ENCODE measurements at regions not wholly inside any gene's neighbourhood (a gene's known extent, or its start where the extent isn't known, plus 50 kb on each side); places are given as distances from the start of the nearest gene placed in this dataset.
"Not testable (repeated sequence)": the region's sequence is repeated elsewhere in the genome, so short reads cannot be mapped to it uniquely, and the experiment has no call there.

GRCh38 chr3:94611596-94611995, 548.7 kb downstream of the NSUN3 start:
- H3K27ac Mint-ChIP-seq, result no peak overlapping the region
- intact Hi-C loops (cut with micrococcal nuclease), result no loop called here
- H3K9me3 Mint-ChIP-seq, result no peaks in the 10 kb centered on the region
- H3K4me3 Mint-ChIP-seq, result no peak overlapping the region
- H3K27me3 Mint-ChIP-seq, result no peaks in the 10 kb centered on the region
- no peak for DNase-seq
- no peaks in the 10 kb centered on the region for H3K36me3 Mint-ChIP-seq (ENCODE audit: low read depth)
- no peaks in the 10 kb centered on the region for H3K4me1 Mint-ChIP-seq

- Mint-ChIP-seq H3K27ac (no peak overlapping the region), H3K27me3 (no peaks in the 10 kb centered on the region), H3K9me3 (no peaks in the 10 kb centered on the region), H3K4me1 (no peaks in the 10 kb centered on the region), H3K4me3 (no peak overlapping the region), H3K36me3 (ENCODE audit: low read depth) (no peaks in the 10 kb centered on the region)
- no peak for DNase-seq
- intact Hi-C loops (cut with micrococcal nuclease), result no loop called here
Measured at GRCh38 chr3:94612631-94613030, 549.8 kb downstream of the NSUN3 start.

GRCh38 chr3:94614192-94614591, 551.3 kb downstream of the NSUN3 start:
- Mint-ChIP-seq H3K36me3 (ENCODE audit: low read depth) (no peaks in the 10 kb centered on the region), H3K4me1 (no peaks in the 10 kb centered on the region), H3K27me3 (no peaks in the 10 kb centered on the region), H3K4me3 (no peak overlapping the region), H3K27ac (no peak overlapping the region), H3K9me3 (no peaks in the 10 kb centered on the region)
- intact Hi-C loops (cut with micrococcal nuclease), result no loop called here
- DNase-seq, result no peak

GRCh38 chr3:94615275-94616065, 552.6 kb downstream of the NSUN3 start:
- H3K36me3 Mint-ChIP-seq (ENCODE audit: low read depth), result no peaks in the 10 kb centered on the region
- no peak overlapping the region for H3K4me3 Mint-ChIP-seq
- no peaks in the 10 kb centered on the region for H3K9me3 Mint-ChIP-seq
- H3K27me3 Mint-ChIP-seq, result no peaks in the 10 kb centered on the region
- no peaks in the 10 kb centered on the region for H3K4me1 Mint-ChIP-seq
- intact Hi-C loops (cut with micrococcal nuclease), result no loop called here
- DNase-seq, result no peak
- no peak overlapping the region for H3K27ac Mint-ChIP-seq

GRCh38 chr3:94616833-94617232, 554.0 kb downstream of the NSUN3 start:
- intact Hi-C loops (cut with micrococcal nuclease), result no loop called here
- H3K27ac Mint-ChIP-seq, result no peak overlapping the region
- H3K9me3 Mint-ChIP-seq, result no peaks in the 10 kb centered on the region
- H3K4me1 Mint-ChIP-seq, result no peaks in the 10 kb centered on the region
- no peak for DNase-seq
- no peaks in the 10 kb centered on the region for H3K27me3 Mint-ChIP-seq
- H3K36me3 Mint-ChIP-seq (ENCODE audit: low read depth), result no peaks in the 10 kb centered on the region
- no peak overlapping the region for H3K4me3 Mint-ChIP-seq

GRCh38 chr3:94617312-94617711, 554.5 kb downstream of the NSUN3 start:
- DNase-seq, result no peak
- Mint-ChIP-seq H3K27ac (no peak overlapping the region), H3K4me3 (no peak overlapping the region), H3K27me3 (no peaks in the 10 kb centered on the region), H3K4me1 (no peaks in the 10 kb centered on the region), H3K36me3 (ENCODE audit: low read depth) (no peaks in the 10 kb centered on the region), H3K9me3 (no peaks in the 10 kb centered on the region)
- intact Hi-C loops (cut with micrococcal nuclease), result no loop called here

- no peak for DNase-seq
- Mint-ChIP-seq H3K27ac (no peak overlapping the region), H3K36me3 (ENCODE audit: low read depth) (no peaks in the 10 kb centered on the region), H3K27me3 (no peaks in the 10 kb centered on the region), H3K4me3 (no peak overlapping the region), H3K9me3 (no peaks in the 10 kb centered on the region), H3K4me1 (no peaks in the 10 kb centered on the region)
- intact Hi-C loops (cut with micrococcal nuclease), result no loop called here
Measured at GRCh38 chr3:94619643-94620042, 556.8 kb downstream of the NSUN3 start.

- DNase-seq, result no peak
- Mint-ChIP-seq H3K36me3 (ENCODE audit: low read depth) (no peaks in the 10 kb centered on the region), H3K4me1 (no peaks in the 10 kb centered on the region), H3K4me3 (no peak overlapping the region), H3K27ac (no peak overlapping the region), H3K9me3 (peaks cover 4% of the 10 kb centered on the region), H3K27me3 (no peaks in the 10 kb centered on the region)
- intact Hi-C loops (cut with micrococcal nuclease), result no loop called here
Measured at GRCh38 chr3:94626573-94626972, 563.7 kb downstream of the NSUN3 start.

- intact Hi-C loops (cut with micrococcal nuclease), result no loop called here
- H3K4me1 Mint-ChIP-seq, result no peaks in the 10 kb centered on the region
- H3K4me3 Mint-ChIP-seq, result no peak overlapping the region
- peaks cover 8% of the 10 kb centered on the region for H3K9me3 Mint-ChIP-seq
- H3K36me3 Mint-ChIP-seq (ENCODE audit: low read depth), result no peaks in the 10 kb centered on the region
- DNase-seq, result no peak
- H3K27ac Mint-ChIP-seq, result no peak overlapping the region
- H3K27me3 Mint-ChIP-seq, result no peaks in the 10 kb centered on the region
Measured at GRCh38 chr3:94627689-94628088, 564.8 kb downstream of the NSUN3 start.

- Mint-ChIP-seq H3K36me3 (ENCODE audit: low read depth) (no peaks in the 10 kb centered on the region), H3K27ac (no peak overlapping the region), H3K27me3 (no peaks in the 10 kb centered on the region), H3K4me1 (no peaks in the 10 kb centered on the region), H3K4me3 (no peak overlapping the region), H3K9me3 (peaks cover 7% of the 10 kb centered on the region)
- no peak for DNase-seq
- intact Hi-C loops (cut with micrococcal nuclease), result no loop called here
Measured at GRCh38 chr3:94643400-94643799, 580.5 kb downstream of the NSUN3 start.

- peaks cover 7% of the 10 kb centered on the region for H3K9me3 Mint-ChIP-seq
- intact Hi-C loops (cut with micrococcal nuclease), result no loop called here
- no peak for DNase-seq
- H3K36me3 Mint-ChIP-seq (ENCODE audit: low read depth), result no peaks in the 10 kb centered on the region
- no peak overlapping the region for H3K27ac Mint-ChIP-seq
- no peak overlapping the region for H3K4me3 Mint-ChIP-seq
- H3K27me3 Mint-ChIP-seq, result no peaks in the 10 kb centered on the region
- H3K4me1 Mint-ChIP-seq, result no peaks in the 10 kb centered on the region
Measured at GRCh38 chr3:94645790-94646189, 582.9 kb downstream of the NSUN3 start.

GRCh38 chr3:94647131-94647530, 584.3 kb downstream of the NSUN3 start:
- H3K4me1 Mint-ChIP-seq, result no peaks in the 10 kb centered on the region
- intact Hi-C loops (cut with micrococcal nuclease), result no loop called here
- DNase-seq, result no peak
- no peaks in the 10 kb centered on the region for H3K27me3 Mint-ChIP-seq
- no peak overlapping the region for H3K27ac Mint-ChIP-seq
- H3K9me3 Mint-ChIP-seq, result peaks cover 7% of the 10 kb centered on the region
- no peak overlapping the region for H3K4me3 Mint-ChIP-seq
- H3K36me3 Mint-ChIP-seq (ENCODE audit: low read depth), result no peaks in the 10 kb centered on the region

- H3K36me3 Mint-ChIP-seq (ENCODE audit: low read depth); H3K4me3 Mint-ChIP-seq; H3K27me3 Mint-ChIP-seq; H3K9me3 Mint-ChIP-seq; DNase-seq; H3K4me1 Mint-ChIP-seq; H3K27ac Mint-ChIP-seq; intact Hi-C loops (cut with micrococcal nuclease): not testable (repeated sequence)
Measured at GRCh38 chr3:94648270-94649180, 585.7 kb downstream of the NSUN3 start.

- H3K27me3 Mint-ChIP-seq, result no peaks in the 10 kb centered on the region
Measured at GRCh38 chr3:94654096-94654495, 591.2 kb downstream of the NSUN3 start.

More at GRCh38 chr3:94654096-94654495, 591.2 kb downstream of the NSUN3 start:
- Mint-ChIP-seq H3K4me3 (no peak overlapping the region), H3K36me3 (ENCODE audit: low read depth) (no peaks in the 10 kb centered on the region), H3K27ac (no peak overlapping the region), H3K4me1 (no peaks in the 10 kb centered on the region), H3K9me3 (no peaks in the 10 kb centered on the region)
- intact Hi-C loops (cut with micrococcal nuclease), result no loop called here
- no peak for DNase-seq
